PC-3 (cell line): ENCODE measurements at regions not wholly inside any gene's neighbourhood (a gene's known extent, or its start where the extent isn't known, plus 50 kb on each side); places are given as distances from the start of the nearest gene placed in this dataset.

Experiments used
- EZH2 ChIP-seq: fragments of 300-600 bp; sonication (generic); IDR thresholded peaks from one replicate; pipeline ENCODE4 v1.6.1; 2017; ENCODE audit warnings: antibody characterized with exemption, mild to moderate bottlenecking, low read length; ENCODE audit not compliant: unreplicated experiment
- EZH2phosphoT487 ChIP-seq: fragments of 300-600 bp; sonication (generic); IDR thresholded peaks from 2 replicates; pipeline ENCODE4 v1.6.1; 2018; ENCODE audit warnings: mild to moderate bottlenecking, antibody characterized with exemption, low read length, borderline replicate concordance
- TF ChIP-seq, protein P1 (sequence below): fragments of 300-600 bp; sonication (generic); conservative IDR thresholded peaks from 2 replicates; pipeline ENCODE4 v1.5.1; 2017; ENCODE audit warnings: antibody characterized with exemption, low read depth, mild to moderate bottlenecking, low read length

DNA sequence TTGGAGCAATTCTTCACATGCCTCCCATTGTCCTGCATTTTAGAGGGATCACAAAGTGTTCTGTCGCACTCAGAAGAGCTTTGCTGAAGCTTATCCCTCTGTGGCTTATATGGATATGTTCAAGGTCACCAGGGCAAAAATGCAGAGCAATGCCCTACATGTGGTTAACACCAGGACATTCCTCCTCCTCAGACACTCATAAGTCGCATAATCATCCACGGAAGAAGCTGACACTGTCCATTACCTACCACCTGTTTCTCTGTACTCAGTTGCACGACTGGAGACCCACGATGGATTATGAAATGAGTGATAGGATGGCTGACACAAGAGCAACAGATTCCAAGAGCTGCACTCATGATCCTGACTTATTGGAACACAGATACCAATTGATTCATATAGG lies 68.7 kb upstream of the PRDX4 start:
- TF ChIP-seq, protein P1, sequence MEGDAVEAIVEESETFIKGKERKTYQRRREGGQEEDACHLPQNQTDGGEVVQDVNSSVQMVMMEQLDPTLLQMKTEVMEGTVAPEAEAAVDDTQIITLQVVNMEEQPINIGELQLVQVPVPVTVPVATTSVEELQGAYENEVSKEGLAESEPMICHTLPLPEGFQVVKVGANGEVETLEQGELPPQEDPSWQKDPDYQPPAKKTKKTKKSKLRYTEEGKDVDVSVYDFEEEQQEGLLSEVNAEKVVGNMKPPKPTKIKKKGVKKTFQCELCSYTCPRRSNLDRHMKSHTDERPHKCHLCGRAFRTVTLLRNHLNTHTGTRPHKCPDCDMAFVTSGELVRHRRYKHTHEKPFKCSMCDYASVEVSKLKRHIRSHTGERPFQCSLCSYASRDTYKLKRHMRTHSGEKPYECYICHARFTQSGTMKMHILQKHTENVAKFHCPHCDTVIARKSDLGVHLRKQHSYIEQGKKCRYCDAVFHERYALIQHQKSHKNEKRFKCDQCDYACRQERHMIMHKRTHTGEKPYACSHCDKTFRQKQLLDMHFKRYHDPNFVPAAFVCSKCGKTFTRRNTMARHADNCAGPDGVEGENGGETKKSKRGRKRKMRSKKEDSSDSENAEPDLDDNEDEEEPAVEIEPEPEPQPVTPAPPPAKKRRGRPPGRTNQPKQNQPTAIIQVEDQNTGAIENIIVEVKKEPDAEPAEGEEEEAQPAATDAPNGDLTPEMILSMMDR: no peak
- no peak for TF ChIP-seq EZH2
- no peak for TF ChIP-seq EZH2phosphoT487
